IPS-20b (cell line): ENCODE measurements at regions not wholly inside any gene's neighbourhood (a gene's known extent, or its start where the extent isn't known, plus 50 kb on each side); places are given as distances from the start of the nearest gene placed in this dataset.

Experiments used
- H3K27ac ChIP-seq: one replicate; pipeline ENCODE4 v1.5.1; 2013; ENCODE audit warnings: low read length
- H3K27me3 ChIP-seq: 2 replicates; pipeline ENCODE4 v1.6.1; 2013; ENCODE audit warnings: mild to moderate bottlenecking, low read length, inconsistent platforms; ENCODE audit not compliant: insufficient read depth
- H3K36me3 ChIP-seq: 2 replicates; pipeline ENCODE4 v1.6.1; 2013; ENCODE audit warnings: low read depth, mild to moderate bottlenecking, inconsistent platforms, low read length, moderate library complexity; ENCODE audit not compliant: insufficient read depth
- H3K4me1 ChIP-seq: 2 replicates; pipeline ENCODE4 v1.6.1; 2013; ENCODE audit warnings: mild to moderate bottlenecking, control low read depth, inconsistent platforms, low read length, moderate library complexity; ENCODE audit not compliant: insufficient read depth
- H3K4me3 ChIP-seq: 2 replicates; pipeline ENCODE4 v1.5.1; 2013; ENCODE audit warnings: mild to moderate bottlenecking, low read length, inconsistent platforms
- H3K9ac ChIP-seq: 2 replicates; pipeline ENCODE4 v1.6.1; 2013; ENCODE audit warnings: low read depth, mild to moderate bottlenecking, inconsistent platforms, low read length, moderate library complexity
- H3K9me3 ChIP-seq: 2 replicates; pipeline ENCODE4 v1.6.1; 2013; ENCODE audit warnings: mild to moderate bottlenecking, low read depth, low read length, inconsistent platforms; ENCODE audit not compliant: insufficient read depth

GRCh38 chr7:16350634-16351033 is 70.7 kb downstream of the CRPPA start:
- no peaks in the 10 kb centered on the region for H3K9me3 ChIP-seq
- H3K4me1 ChIP-seq, result no peaks in the 10 kb centered on the region
- H3K9ac ChIP-seq, result no peak overlapping the region
- H3K27me3 ChIP-seq, result no peaks in the 10 kb centered on the region
- H3K4me3 ChIP-seq, result no peak overlapping the region
- no peak overlapping the region for H3K27ac ChIP-seq
- no peaks in the 10 kb centered on the region for H3K36me3 ChIP-seq

- Histone ChIP-seq H3K4me3 (no peak overlapping the region), H3K4me1 (no peaks in the 10 kb centered on the region), H3K27me3 (no peaks in the 10 kb centered on the region), H3K9me3 (peaks cover 12% of the 10 kb centered on the region; the same call in 1 of the 2 replicates), H3K9ac (no peak overlapping the region), H3K27ac (no peak overlapping the region), H3K36me3 (no peaks in the 10 kb centered on the region)
Measured at GRCh38 chr7:16348251-16348650, 73.1 kb downstream of the CRPPA start.

GRCh38 chr7:16347827-16348192 is 73.5 kb downstream of the CRPPA start:
- no peaks in the 10 kb centered on the region for H3K4me1 ChIP-seq
- H3K4me3 ChIP-seq, result no peak overlapping the region
- no peaks in the 10 kb centered on the region for H3K36me3 ChIP-seq
- H3K9ac ChIP-seq, result no peak overlapping the region
- H3K27ac ChIP-seq, result no peak overlapping the region
- no peaks in the 10 kb centered on the region for H3K27me3 ChIP-seq
- H3K9me3 ChIP-seq, result peaks cover 12% of the 10 kb centered on the region; the same call in 1 of the 2 replicates

GRCh38 chr7:16347066-16347826 is 74.1 kb downstream of the CRPPA start:
- Histone ChIP-seq H3K36me3 (no peaks in the 10 kb centered on the region), H3K27ac (no peak overlapping the region), H3K4me3 (no peak overlapping the region), H3K9ac (no peak overlapping the region), H3K4me1 (no peaks in the 10 kb centered on the region), H3K9me3 (peaks cover 12% of the 10 kb centered on the region; the same call in 1 of the 2 replicates), H3K27me3 (no peaks in the 10 kb centered on the region)

- Histone ChIP-seq H3K4me1 (no peaks in the 10 kb centered on the region), H3K27me3 (no peaks in the 10 kb centered on the region), H3K9me3 (peaks cover 12% of the 10 kb centered on the region; the same call in 1 of the 2 replicates), H3K36me3 (no peaks in the 10 kb centered on the region), H3K4me3 (no peak overlapping the region), H3K27ac (no peak overlapping the region), H3K9ac (no peak overlapping the region)
Measured at GRCh38 chr7:16345979-16346958, 75.1 kb downstream of the CRPPA start.

GRCh38 chr7:16344927-16345326 is 76.4 kb downstream of the CRPPA start:
- Histone ChIP-seq H3K27ac (no peak overlapping the region), H3K9ac (no peak overlapping the region), H3K4me1 (no peaks in the 10 kb centered on the region), H3K36me3 (no peaks in the 10 kb centered on the region), H3K9me3 (peaks cover 12% of the 10 kb centered on the region; the same call in 1 of the 2 replicates), H3K27me3 (no peaks in the 10 kb centered on the region), H3K4me3 (no peak overlapping the region)

- Histone ChIP-seq H3K4me1 (no peaks in the 10 kb centered on the region), H3K27me3 (no peaks in the 10 kb centered on the region), H3K27ac (no peak overlapping the region), H3K36me3 (no peaks in the 10 kb centered on the region), H3K9ac (no peak overlapping the region), H3K9me3 (peaks cover 12% of the 10 kb centered on the region; the same call in 1 of the 2 replicates), H3K4me3 (no peak overlapping the region)
Measured at GRCh38 chr7:16343612-16344011, 77.7 kb downstream of the CRPPA start.

- no peak overlapping the region for H3K27ac ChIP-seq
Measured at GRCh38 chr7:16338065-16338464, 83.3 kb downstream of the CRPPA start.

GRCh38 chr7:16326106-16326505 is 95.2 kb downstream of the CRPPA start:
- H3K27ac ChIP-seq, result no peak overlapping the region

More at GRCh38 chr7:16338065-16338464, 83.3 kb downstream of the CRPPA start:
- Histone ChIP-seq H3K9me3 (no peaks in the 10 kb centered on the region), H3K4me1 (no peaks in the 10 kb centered on the region), H3K9ac (no peak overlapping the region), H3K36me3 (no peaks in the 10 kb centered on the region), H3K27me3 (no peaks in the 10 kb centered on the region), H3K4me3 (no peak overlapping the region)

GRCh38 chr7:16323313-16323712 is 98.0 kb downstream of the CRPPA start:
- Histone ChIP-seq H3K27me3 (no peaks in the 10 kb centered on the region), H3K36me3 (no peaks in the 10 kb centered on the region), H3K4me1 (no peaks in the 10 kb centered on the region), H3K9me3 (no peaks in the 10 kb centered on the region), H3K27ac (no peak overlapping the region), H3K4me3 (no peak overlapping the region), H3K9ac (no peak overlapping the region)

More at GRCh38 chr7:16326106-16326505, 95.2 kb downstream of the CRPPA start:
- no peaks in the 10 kb centered on the region for H3K27me3 ChIP-seq
- no peaks in the 10 kb centered on the region for H3K36me3 ChIP-seq
- H3K9me3 ChIP-seq, result no peaks in the 10 kb centered on the region
- no peaks in the 10 kb centered on the region for H3K4me1 ChIP-seq
- no peak overlapping the region for H3K9ac ChIP-seq
- H3K4me3 ChIP-seq, result no peak overlapping the region

- Histone ChIP-seq H3K4me3 (no peak overlapping the region), H3K27me3 (no peaks in the 10 kb centered on the region), H3K9ac (no peak overlapping the region), H3K4me1 (no peaks in the 10 kb centered on the region), H3K9me3 (no peaks in the 10 kb centered on the region), H3K36me3 (no peaks in the 10 kb centered on the region), H3K27ac (no peak overlapping the region)
Measured at GRCh38 chr7:16320099-16320660, 101.2 kb downstream of the CRPPA start.
